Astrocyte (in vitro differentiated cells and primary cell): ENCODE measurements at regions not wholly inside any gene's neighbourhood (a gene's known extent, or its start where the extent isn't known, plus 50 kb on each side); places are given as distances from the start of the nearest gene placed in this dataset.

Experiments
- EZH2 ChIP-seq: IDR thresholded peaks from 2 replicates; pipeline ENCODE4 v1.6.1; 2012; ENCODE audit warnings: mild to moderate bottlenecking, low read length, inconsistent platforms; ENCODE audit not compliant: insufficient read depth
- TF ChIP-seq, protein P1 (sequence below): IDR thresholded peaks from 2 replicates; pipeline ENCODE4 v1.5.1; 2011; ENCODE audit warnings: low read depth, mild to moderate bottlenecking, inconsistent platforms, low read length, moderate library complexity; ENCODE audit not compliant: insufficient read depth

DNA sequence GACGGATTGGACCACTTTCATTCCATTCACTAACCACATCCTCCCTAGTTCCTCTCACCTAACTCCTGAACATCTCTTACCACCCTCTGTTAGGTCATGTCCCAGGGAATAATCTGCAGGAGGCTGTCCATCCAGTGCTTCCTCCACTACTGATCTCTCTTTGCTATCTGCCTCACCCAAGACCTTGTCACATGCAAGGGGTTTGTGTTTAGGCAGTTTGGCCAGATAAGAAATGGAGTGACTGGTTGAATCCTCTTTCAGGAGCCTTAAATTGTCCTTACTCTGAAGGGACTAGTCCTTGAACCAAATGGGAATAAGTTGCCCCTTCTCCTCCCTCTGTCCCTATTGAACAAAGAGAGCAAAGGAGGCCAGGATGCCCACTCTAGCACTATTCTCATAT lies 249.2 kb upstream of the BTG1 start:
- TF ChIP-seq, protein P1, sequence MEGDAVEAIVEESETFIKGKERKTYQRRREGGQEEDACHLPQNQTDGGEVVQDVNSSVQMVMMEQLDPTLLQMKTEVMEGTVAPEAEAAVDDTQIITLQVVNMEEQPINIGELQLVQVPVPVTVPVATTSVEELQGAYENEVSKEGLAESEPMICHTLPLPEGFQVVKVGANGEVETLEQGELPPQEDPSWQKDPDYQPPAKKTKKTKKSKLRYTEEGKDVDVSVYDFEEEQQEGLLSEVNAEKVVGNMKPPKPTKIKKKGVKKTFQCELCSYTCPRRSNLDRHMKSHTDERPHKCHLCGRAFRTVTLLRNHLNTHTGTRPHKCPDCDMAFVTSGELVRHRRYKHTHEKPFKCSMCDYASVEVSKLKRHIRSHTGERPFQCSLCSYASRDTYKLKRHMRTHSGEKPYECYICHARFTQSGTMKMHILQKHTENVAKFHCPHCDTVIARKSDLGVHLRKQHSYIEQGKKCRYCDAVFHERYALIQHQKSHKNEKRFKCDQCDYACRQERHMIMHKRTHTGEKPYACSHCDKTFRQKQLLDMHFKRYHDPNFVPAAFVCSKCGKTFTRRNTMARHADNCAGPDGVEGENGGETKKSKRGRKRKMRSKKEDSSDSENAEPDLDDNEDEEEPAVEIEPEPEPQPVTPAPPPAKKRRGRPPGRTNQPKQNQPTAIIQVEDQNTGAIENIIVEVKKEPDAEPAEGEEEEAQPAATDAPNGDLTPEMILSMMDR: no peak
- no peak for TF ChIP-seq EZH2
